Nephron (organoid): ENCODE measurements at regions not wholly inside any gene's neighbourhood (a gene's known extent, or its start where the extent isn't known, plus 50 kb on each side); places are given as distances from the start of the nearest gene placed in this dataset.

ENCODE experiments used
- H3K27ac Mint-ChIP-seq, 3 experiments: 2 replicates each; pipeline ENCODE4 v1.8.0; 2020; ENCODE audit warnings: mixed read lengths in 3 of 3, mild to moderate bottlenecking in 2 of 3, moderate library complexity in 1 of 3
- H3K27me3 Mint-ChIP-seq: 2 replicates; pipeline ENCODE4 v1.8.0; 2021; ENCODE audit warnings: low read depth, mild to moderate bottlenecking, moderate library complexity, mixed read lengths
- H3K36me3 Mint-ChIP-seq: 2 replicates; pipeline ENCODE4 v1.8.0; 2020; ENCODE audit warnings: low read depth, mixed read lengths
- H3K4me1 Mint-ChIP-seq: 2 replicates; pipeline ENCODE4 v1.8.0; 2020; ENCODE audit warnings: mixed read lengths
- H3K4me3 Mint-ChIP-seq, 3 experiments: 2 replicates each; pipeline ENCODE4 v1.8.0; 2020; ENCODE audit warnings: mild to moderate bottlenecking in 3 of 3, mixed read lengths in 3 of 3, moderate library complexity in 2 of 3
- H3K9me3 Mint-ChIP-seq: 2 replicates; pipeline ENCODE4 v1.8.0; 2020; ENCODE audit warnings: mixed read lengths
- TF ChIP-seq, protein P1 (sequence below), 3 experiments: fragments of 200-600 bp; sonication (generic); IDR thresholded peaks; one replicate each; pipeline ENCODE4 v1.5.0; 2021; ENCODE audit warnings: antibody characterized with exemption in 3 of 3; ENCODE audit not compliant: unreplicated experiment in 3 of 3

DNA sequence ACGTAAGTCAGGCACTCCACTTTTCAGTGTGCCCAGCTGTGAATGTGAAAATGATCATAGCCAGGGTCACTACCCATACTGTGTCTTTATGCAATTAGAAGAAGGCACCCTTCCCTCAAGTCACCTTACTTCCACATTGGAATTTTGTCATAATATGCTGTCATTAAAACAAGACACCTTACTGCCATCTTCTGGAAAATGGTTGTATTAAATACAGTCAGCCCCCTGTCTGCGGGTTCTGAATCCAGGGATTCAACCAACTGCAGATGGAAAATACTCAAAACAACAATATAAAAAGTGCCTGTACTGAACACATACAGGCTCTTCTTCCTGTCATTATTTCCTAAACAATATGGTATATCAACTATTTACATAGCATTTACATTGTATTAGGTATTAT is 70.2 kb upstream of the TBX5 start:
- Mint-ChIP-seq H3K9me3 (peaks cover 2% of the 10 kb centered on the region), H3K27ac (no peak overlapping the region), H3K4me3 (no peak overlapping the region), H3K27me3 (peaks cover 99% of the 10 kb centered on the region), H3K4me1 (no peaks in the 10 kb centered on the region), H3K36me3 (no peaks in the 10 kb centered on the region)
- TF ChIP-seq, protein P1, sequence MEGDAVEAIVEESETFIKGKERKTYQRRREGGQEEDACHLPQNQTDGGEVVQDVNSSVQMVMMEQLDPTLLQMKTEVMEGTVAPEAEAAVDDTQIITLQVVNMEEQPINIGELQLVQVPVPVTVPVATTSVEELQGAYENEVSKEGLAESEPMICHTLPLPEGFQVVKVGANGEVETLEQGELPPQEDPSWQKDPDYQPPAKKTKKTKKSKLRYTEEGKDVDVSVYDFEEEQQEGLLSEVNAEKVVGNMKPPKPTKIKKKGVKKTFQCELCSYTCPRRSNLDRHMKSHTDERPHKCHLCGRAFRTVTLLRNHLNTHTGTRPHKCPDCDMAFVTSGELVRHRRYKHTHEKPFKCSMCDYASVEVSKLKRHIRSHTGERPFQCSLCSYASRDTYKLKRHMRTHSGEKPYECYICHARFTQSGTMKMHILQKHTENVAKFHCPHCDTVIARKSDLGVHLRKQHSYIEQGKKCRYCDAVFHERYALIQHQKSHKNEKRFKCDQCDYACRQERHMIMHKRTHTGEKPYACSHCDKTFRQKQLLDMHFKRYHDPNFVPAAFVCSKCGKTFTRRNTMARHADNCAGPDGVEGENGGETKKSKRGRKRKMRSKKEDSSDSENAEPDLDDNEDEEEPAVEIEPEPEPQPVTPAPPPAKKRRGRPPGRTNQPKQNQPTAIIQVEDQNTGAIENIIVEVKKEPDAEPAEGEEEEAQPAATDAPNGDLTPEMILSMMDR (IDR thresholded peaks at IDR 0.05; ENCODE audit: unreplicated experiment in 3 of 3) = peak; percentile 14 to 31 (median 18)

DNA sequence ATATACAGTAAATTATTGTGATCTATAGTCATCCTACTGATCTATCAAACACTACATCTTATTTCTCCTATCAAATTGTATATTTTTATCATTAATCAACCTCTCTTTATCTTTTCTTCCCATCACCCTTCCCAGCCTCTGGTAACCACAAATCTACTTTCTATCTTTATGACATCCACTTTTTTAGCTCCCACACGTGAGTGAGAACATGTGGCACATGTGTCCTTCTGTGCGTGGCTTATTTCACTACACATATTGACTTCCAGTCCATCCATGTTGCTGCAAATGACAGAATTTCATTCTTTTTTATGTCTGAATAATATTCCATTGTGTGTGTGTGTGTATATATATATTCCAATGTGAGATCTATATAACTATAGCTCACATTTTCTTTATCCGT is 67.8 kb upstream of the TBX5 start:
- H3K9me3 Mint-ChIP-seq = peaks cover 2% of the 10 kb centered on the region
- TF ChIP-seq, protein P1 (IDR thresholded peaks at IDR 0.05; ENCODE audit: unreplicated experiment in 3 of 3) = no peak
- H3K27ac Mint-ChIP-seq = no peak overlapping the region
- peaks cover 89% of the 10 kb centered on the region for H3K27me3 Mint-ChIP-seq
- no peak overlapping the region for H3K4me3 Mint-ChIP-seq
- no peaks in the 10 kb centered on the region for H3K4me1 Mint-ChIP-seq
- no peaks in the 10 kb centered on the region for H3K36me3 Mint-ChIP-seq

DNA sequence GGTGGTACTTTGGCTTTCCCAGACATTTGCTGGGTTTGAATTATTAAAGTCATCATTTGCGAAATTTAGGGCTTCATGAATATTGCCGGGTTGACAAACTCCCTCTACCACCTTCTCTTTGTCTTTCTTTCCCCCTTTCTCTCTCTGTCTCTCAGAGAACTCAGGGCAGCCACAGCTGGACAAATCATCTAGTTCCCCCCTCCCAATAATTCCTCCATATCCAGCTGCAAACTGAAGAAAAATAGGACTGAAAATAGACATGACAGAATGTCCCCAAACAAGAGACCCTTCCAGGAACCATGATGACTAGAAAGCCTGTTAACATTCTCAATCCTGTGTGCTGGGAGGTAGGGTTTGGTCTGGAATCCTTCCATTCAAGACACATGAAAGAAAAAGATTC is 67.1 kb upstream of the TBX5 start:
- Mint-ChIP-seq H3K36me3 (no peaks in the 10 kb centered on the region), H3K27ac (no peak overlapping the region), H3K9me3 (peaks cover 2% of the 10 kb centered on the region), H3K4me3 (no peak overlapping the region), H3K4me1 (no peaks in the 10 kb centered on the region), H3K27me3 (peaks cover 89% of the 10 kb centered on the region)
- TF ChIP-seq, protein P1 (IDR thresholded peaks at IDR 0.05; ENCODE audit: unreplicated experiment in 3 of 3) = no peak

DNA sequence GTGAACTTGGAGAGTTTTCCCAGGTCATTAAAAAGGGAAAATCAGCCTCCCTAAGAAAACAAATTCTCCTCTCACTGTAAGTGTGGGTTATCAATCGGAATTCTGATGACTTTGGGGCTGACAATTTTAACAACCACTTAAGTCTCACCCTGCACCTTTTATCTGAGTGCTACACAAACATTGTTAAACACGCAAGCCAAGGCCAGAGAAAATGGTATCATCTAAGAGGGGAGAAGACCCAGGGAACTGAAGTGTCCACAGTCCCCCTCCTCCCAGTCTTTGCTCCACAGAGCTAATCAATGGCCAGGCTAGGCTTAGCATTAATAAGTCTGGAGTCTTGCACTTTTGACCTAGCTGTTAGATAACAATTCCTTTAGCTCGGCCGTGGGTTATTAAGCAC is 51.7 kb upstream of the TBX5 start:
- Mint-ChIP-seq H3K36me3 (no peaks in the 10 kb centered on the region), H3K4me1 (no peaks in the 10 kb centered on the region), H3K4me3 (no peak overlapping the region), H3K27ac (no peak overlapping the region), H3K27me3 (peaks cover 99% of the 10 kb centered on the region), H3K9me3 (no peaks in the 10 kb centered on the region)
- TF ChIP-seq, protein P1 (IDR thresholded peaks at IDR 0.05; ENCODE audit: unreplicated experiment in 3 of 3) = no peak
